GM19468 (cell line): ENCODE measurements at regions not wholly inside any gene's neighbourhood (a gene's known extent, or its start where the extent isn't known, plus 50 kb on each side); places are given as distances from the start of the nearest gene placed in this dataset.
"Not testable (repeated sequence)": the region's sequence is repeated elsewhere in the genome, so short reads cannot be mapped to it uniquely, and the experiment has no call there.

ENCODE experiments used
- ATAC-seq: cut with Tn5 transposase; IDR thresholded peaks from one replicate; pipeline ENCODE4 v1.9.1; 2021; ENCODE audit warnings: mild to moderate bottlenecking, moderate library complexity, moderate number of reproducible peaks; ENCODE audit not compliant: unreplicated experiment; ENCODE audit errors: extremely low read depth

- ATAC-seq = no peak
These were observed 1119.2 kb upstream of the INTU start for GRCh38 chr4:126513596-126513995.

GRCh38 chr4:126520731-126521130 is 1112.0 kb upstream of the INTU start:
- ATAC-seq = no peak

- not testable (repeated sequence) for ATAC-seq
These were observed 1107.4 kb upstream of the INTU start for GRCh38 chr4:126525400-126525799.

- no peak for ATAC-seq
These were observed 1106.4 kb upstream of the INTU start for GRCh38 chr4:126526335-126526734.

GRCh38 chr4:126529997-126530396 is 1102.8 kb upstream of the INTU start:
- ATAC-seq = no peak

- no peak for ATAC-seq
These were observed 1101.7 kb upstream of the INTU start for GRCh38 chr4:126530996-126531585.

- no peak for ATAC-seq
These were observed 1100.2 kb upstream of the INTU start for GRCh38 chr4:126532527-126532926.

GRCh38 chr4:126533146-126533805 is 1099.5 kb upstream of the INTU start:
- ATAC-seq = no peak

- no peak for ATAC-seq
These were observed 1093.0 kb upstream of the INTU start for GRCh38 chr4:126539771-126540170.

GRCh38 chr4:126541820-126542219 is 1090.9 kb upstream of the INTU start:
- ATAC-seq = no peak

GRCh38 chr4:126544276-126544675 is 1088.5 kb upstream of the INTU start:
- no peak for ATAC-seq

- not testable (repeated sequence) for ATAC-seq
These were observed 1086.6 kb upstream of the INTU start for GRCh38 chr4:126546197-126546596.

GRCh38 chr4:126547352-126547751 is 1085.4 kb upstream of the INTU start:
- ATAC-seq = no peak

- ATAC-seq = no peak
These were observed 1083.9 kb upstream of the INTU start for GRCh38 chr4:126548890-126549289.

- ATAC-seq = no peak
These were observed 1080.4 kb upstream of the INTU start for GRCh38 chr4:126552321-126552720.

GRCh38 chr4:126553248-126553647 is 1079.5 kb upstream of the INTU start:
- ATAC-seq = no peak

- ATAC-seq = no peak
These were observed 1074.2 kb upstream of the INTU start for GRCh38 chr4:126558596-126558995.

GRCh38 chr4:126559961-126560360 is 1072.8 kb upstream of the INTU start:
- no peak for ATAC-seq

GRCh38 chr4:126560794-126561193 is 1072.0 kb upstream of the INTU start:
- ATAC-seq = no peak

- no peak for ATAC-seq
These were observed 1069.4 kb upstream of the INTU start for GRCh38 chr4:126563389-126563788.

GRCh38 chr4:126564283-126564854 is 1068.4 kb upstream of the INTU start:
- ATAC-seq = no peak
